VCaP (cell line): ENCODE measurements at regions not wholly inside any gene's neighbourhood (a gene's known extent, or its start where the extent isn't known, plus 50 kb on each side); places are given as distances from the start of the nearest gene placed in this dataset.
"Not testable (repeated sequence)": the region's sequence is repeated elsewhere in the genome, so short reads cannot be mapped to it uniquely, and the experiment has no call there.

Experiments used
- H3K27ac ChIP-seq: fragments of 450-650 bp; 2 replicates; pipeline ENCODE4 v1.5.1; 2017
- CTCF ChIP-seq: fragments of 450-650 bp; conservative IDR thresholded peaks from 2 replicates; pipeline ENCODE4 v1.5.1; 2017; ENCODE audit warnings: mild to moderate bottlenecking, moderate library complexity

DNA sequence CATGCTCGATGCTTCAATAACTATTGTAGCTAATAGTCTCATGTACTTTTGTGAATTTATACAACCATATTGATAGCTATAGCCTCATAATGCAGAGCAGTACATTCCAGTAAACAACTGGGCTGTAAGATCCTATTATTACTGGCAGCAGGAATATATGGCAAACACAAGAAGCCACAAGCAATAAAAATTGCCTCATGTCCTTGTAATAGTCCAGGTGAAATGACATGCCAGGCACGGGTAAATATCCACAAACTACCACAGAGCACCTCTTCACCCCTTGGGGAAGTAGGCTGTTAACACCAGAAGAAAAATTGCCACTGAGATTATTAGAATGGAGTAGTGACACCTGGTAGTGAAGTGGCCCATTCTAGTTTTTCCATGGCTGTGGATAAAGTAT is 158.3 kb downstream of the MTX2 start:
- H3K27ac ChIP-seq = no peak overlapping the region
- TF ChIP-seq CTCF = no peak

- H3K27ac ChIP-seq = not testable (repeated sequence)
Observed at GRCh38 chr2:176428944-176429469, 159.8 kb downstream of the MTX2 start.

DNA sequence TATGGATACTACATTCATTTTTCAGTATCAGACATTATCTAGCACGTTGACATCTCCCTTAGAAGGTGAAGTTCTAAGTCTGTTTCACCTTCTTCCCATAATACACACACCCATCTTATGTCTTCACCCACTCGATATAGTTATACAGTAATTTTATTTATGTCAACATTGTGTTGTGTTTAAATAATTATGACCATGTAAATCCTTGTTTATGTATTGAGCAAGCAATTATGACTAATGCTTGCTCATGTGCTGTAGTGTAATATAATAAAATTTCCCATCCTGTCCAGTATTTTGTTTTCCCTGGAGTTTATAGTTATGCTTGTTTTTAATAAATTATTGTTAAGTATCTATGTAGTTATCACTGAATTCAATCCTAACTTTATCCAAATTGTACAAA is 163.2 kb downstream of the MTX2 start:
- no peak for TF ChIP-seq CTCF
- H3K27ac ChIP-seq = no peak overlapping the region

- no peak overlapping the region for H3K27ac ChIP-seq
- no peak for TF ChIP-seq CTCF
Observed at GRCh38 chr2:176435729-176436128, 166.5 kb downstream of the MTX2 start.

- H3K27ac ChIP-seq = no peak overlapping the region
- no peak for TF ChIP-seq CTCF
Observed at GRCh38 chr2:176443946-176444345, 174.7 kb downstream of the MTX2 start.

DNA sequence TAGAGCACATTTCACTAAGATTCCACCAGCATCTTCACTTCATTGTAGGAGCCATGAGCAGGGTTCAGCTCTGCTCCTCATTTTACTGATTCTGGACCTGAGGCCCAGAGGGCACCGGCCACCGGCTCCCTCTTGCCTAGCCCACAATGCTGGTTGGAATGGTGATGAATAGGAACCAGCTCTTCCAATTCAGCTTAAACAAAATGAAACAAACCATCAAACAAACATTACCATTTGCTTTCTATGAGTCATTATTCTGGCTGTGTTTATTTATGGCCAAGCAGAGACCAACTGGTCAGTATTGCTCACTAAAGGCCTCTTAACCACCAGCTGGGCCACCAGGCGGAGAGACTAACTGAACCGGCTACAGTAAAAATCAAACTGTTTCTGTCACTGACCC is 176.7 kb downstream of the MTX2 start:
- no peak overlapping the region; the same call in 1 of the 2 replicates for H3K27ac ChIP-seq
- TF ChIP-seq CTCF = no peak

GRCh38 chr2:176446718-176447414 is 177.6 kb downstream of the MTX2 start:
- H3K27ac ChIP-seq = peak overlapping the region; percentile 19; the same call in 1 of the 2 replicates
- no peak for TF ChIP-seq CTCF

DNA sequence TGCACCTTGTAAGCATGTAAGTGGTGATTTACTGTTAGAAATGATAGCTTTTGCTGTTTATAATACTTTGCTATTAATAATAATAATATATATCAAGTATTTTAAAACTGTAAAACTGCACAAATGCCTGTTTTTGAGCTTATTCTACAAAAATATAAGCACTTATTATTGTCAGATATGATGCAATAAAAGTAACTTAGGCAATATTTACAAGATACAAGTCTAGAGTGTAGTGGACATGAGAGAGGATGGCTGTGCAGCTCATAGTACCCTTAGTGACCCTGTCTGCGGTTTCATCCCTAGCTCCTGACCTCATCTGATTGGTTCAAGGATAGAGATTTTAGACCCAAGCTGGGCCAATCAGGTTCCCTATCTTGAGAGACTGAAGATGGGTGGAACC is 178.4 kb downstream of the MTX2 start:
- H3K27ac ChIP-seq = no peak overlapping the region; the same call in 1 of the 2 replicates
- no peak for TF ChIP-seq CTCF
